Mesodermal cell (in vitro differentiated cells): ENCODE measurements at regions not wholly inside any gene's neighbourhood (a gene's known extent, or its start where the extent isn't known, plus 50 kb on each side); places are given as distances from the start of the nearest gene placed in this dataset.

Source experiments
- H3K27ac ChIP-seq: 2 replicates; pipeline ENCODE4 v1.7.0; 2013; ENCODE audit warnings: mild to moderate bottlenecking, low read depth, low read length, moderate library complexity; ENCODE audit not compliant: severe bottlenecking
- H3K36me3 ChIP-seq: 2 replicates; pipeline ENCODE4 v1.7.1; 2013; ENCODE audit warnings: mild to moderate bottlenecking, low read length, moderate library complexity; ENCODE audit not compliant: control insufficient read depth, insufficient read depth
- H3K4me1 ChIP-seq: one replicate; pipeline ENCODE4 v1.7.1; 2013; ENCODE audit warnings: mild to moderate bottlenecking, low read length; ENCODE audit not compliant: insufficient read depth, control insufficient read depth, poor library complexity, severe bottlenecking
- H3K4me3 ChIP-seq: 2 replicates; pipeline ENCODE4 v1.7.0; 2013; ENCODE audit warnings: low read length, control low read depth, mild to moderate bottlenecking; ENCODE audit not compliant: insufficient read depth, poor library complexity, severe bottlenecking; ENCODE audit errors: extremely low read depth
- H3K9me3 ChIP-seq: 2 replicates; pipeline ENCODE4 v1.7.1; 2013; ENCODE audit warnings: mild to moderate bottlenecking, low read length, moderate library complexity; ENCODE audit not compliant: control insufficient read depth
- WGBS, 2 experiments: methylation state at CpG; one replicate each; pipeline ENCODE4 v1.1.5; 2013; ENCODE audit warnings: missing lambda C conversion rate in 2 of 2; ENCODE audit not compliant: insufficient coverage in 2 of 2; 5-methylcytosine and 5-hydroxymethylcytosine counted together

DNA sequence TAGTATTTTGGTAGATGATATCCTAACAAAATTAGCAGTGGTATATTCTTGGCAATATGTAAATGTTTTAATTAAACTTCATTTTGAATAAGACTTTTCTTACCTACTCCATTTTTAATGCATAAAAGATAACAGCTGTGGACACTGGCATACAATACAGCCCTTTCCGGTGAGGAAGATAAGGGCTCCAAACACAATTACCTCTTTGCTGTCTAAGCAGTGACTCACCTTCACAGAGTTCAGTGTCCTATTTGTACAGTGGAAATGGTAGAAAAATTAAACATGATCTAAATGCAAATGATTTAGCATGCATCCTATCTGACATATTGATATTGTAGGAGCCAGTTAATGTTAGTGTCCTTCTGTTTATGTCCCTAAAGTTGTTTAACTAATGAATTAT lies 969.4 kb downstream of the PLOD2 start:
- Histone ChIP-seq H3K4me1 (no peaks in the 10 kb centered on the region), H3K36me3 (no peaks in the 10 kb centered on the region)

DNA sequence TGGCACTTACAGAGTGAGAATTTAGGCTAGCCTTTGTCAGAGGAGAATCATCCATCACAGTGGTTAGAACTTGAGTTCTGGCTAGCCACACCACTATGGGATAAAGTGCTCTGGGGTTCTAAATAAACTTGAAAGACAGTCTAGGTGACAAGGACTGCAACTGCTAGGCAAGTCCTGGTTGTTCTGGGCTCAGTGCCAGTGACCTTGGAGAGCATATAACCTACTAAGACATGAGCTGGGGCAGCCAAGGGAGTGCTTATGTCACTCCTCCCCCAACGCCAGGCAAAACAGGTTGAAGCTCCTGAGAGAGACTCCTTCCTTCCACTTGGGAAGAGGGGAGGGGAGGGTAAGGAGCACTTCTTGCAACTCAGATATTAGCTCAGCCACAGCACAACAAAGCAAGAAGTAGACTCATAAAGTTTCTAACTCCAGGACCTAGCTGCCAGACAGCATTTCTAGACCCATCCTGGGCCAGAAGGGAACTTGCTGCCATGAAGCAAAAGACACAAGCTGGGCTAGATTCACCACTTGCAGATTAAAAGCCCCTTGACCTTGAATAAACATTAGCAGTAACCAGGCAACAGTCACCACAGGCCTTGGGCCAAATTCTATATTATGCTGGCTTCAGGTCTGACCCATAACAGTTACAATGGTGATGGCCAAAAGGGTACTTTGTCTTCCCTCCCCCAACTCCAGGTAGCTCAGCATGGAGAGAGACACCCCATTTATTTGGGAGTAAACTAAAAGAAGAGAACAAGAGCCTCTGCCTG lies 963.7 kb downstream of the PLOD2 start:
- Histone ChIP-seq H3K36me3 (no peaks in the 10 kb centered on the region), H3K27ac (no peak overlapping the region), H3K9me3 (peaks cover 2% of the 10 kb centered on the region), H3K4me3 (no peak overlapping the region), H3K4me1 (no peaks in the 10 kb centered on the region)
- 100% methylated on average over 1 of the region's 1 CpG; no CpG with 5 or more reads in 1 of the 2 experiments for WGBS, 2 experiments

More for the DNA sequence above, 969.4 kb downstream of the PLOD2 start:
- no peak overlapping the region for H3K27ac ChIP-seq
- no peaks in the 10 kb centered on the region for H3K9me3 ChIP-seq
- WGBS, 2 experiments, result no CpG with 5 or more reads among the region's 1 CpG
- no peak overlapping the region for H3K4me3 ChIP-seq

DNA sequence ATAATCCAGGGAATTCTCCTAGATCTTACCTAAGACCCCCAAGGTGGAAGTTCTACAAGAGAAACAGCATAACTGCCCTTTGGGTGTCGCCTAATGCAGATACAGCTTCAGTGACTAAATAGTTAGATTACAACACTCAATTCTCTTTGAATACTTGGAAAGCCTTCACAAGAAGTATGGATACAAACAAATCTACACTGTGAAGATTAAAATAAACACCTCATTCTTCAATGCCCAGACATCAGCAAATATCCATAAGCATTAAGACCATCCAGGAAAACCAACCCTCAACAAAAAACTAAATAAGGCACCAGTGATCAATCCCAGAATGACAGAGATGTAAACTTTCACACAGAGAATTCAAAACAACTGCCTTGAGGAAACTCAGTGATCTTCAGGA lies 963.2 kb downstream of the PLOD2 start:
- H3K27ac ChIP-seq, result no peak overlapping the region
- 100% methylated on average over 1 of the region's 1 CpG for WGBS, 2 experiments
- no peaks in the 10 kb centered on the region for H3K36me3 ChIP-seq
- H3K4me3 ChIP-seq, result no peak overlapping the region
- H3K9me3 ChIP-seq, result peaks cover 2% of the 10 kb centered on the region
- no peaks in the 10 kb centered on the region for H3K4me1 ChIP-seq

DNA sequence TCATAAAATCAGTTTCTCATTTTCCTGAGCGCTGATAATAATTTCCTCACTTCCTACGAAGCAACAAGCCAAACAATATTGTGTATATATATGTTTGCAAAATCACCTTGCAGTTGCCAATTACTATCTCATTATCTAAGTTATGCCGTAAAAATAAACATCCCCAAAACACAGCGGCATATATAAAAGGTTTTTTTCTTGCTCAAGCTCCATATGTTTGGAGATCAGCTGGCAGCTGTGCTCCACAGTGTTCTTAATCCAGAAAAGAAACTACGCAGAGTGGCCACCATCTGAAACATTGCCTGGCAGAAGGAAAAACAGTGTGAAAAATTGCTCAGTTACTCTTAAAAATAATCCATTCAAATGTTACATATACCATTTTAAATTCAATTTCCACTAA lies 951.4 kb downstream of the PLOD2 start:
- H3K4me1 ChIP-seq, result no peaks in the 10 kb centered on the region
- WGBS, 2 experiments, result no CpG with 5 or more reads among the region's 5 CpGs
- H3K27ac ChIP-seq, result no peak overlapping the region
- H3K9me3 ChIP-seq, result no peaks in the 10 kb centered on the region
- H3K36me3 ChIP-seq, result no peaks in the 10 kb centered on the region
- H3K4me3 ChIP-seq, result no peak overlapping the region

DNA sequence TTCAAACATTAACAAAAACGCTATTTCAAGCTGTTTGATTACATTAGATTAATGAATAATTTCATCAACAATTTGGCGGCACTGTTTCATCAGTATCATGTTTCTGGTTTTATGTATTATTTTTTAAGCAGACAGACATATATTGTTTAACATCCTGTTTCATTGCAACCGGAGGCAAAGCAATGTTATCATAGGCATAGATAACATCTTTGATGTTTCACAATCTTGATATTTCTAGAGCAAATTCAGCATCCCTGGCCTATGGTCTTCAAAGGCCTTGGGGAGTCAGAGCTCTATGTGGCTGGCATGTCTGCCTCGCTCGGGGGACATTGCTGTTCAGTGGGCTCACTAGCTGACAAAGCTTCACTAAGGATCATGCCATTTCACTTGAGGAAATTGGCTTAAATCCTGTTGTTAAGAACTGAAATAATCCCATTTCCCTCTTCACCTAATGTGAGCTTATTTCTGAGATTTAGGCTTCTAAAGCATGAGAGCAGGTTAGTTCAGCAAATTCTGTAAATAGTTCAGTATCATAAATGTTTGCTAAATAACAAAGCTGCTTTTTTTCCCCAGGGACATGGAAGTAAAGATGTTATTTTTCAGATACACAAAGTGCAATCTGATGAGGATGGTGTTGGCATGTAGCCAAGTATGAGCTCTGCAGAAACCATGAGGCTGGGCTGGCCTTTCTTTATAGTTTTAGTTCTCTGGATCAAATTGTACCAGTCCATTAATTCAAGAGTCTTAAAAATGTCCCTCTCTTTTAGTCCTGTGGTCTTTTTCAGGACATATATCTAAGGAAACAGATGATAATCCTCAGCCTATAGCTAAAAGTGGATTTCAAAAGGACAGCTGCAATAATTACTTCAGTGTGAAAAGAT lies 941.4 kb downstream of the PLOD2 start:
- H3K4me1 ChIP-seq, result no peaks in the 10 kb centered on the region
- H3K4me3 ChIP-seq, result no peak overlapping the region
- 94% methylated on average over 2 of the region's 5 CpGs; no CpG with 5 or more reads in 1 of the 2 experiments for WGBS, 2 experiments
- no peak overlapping the region for H3K27ac ChIP-seq
- no peaks in the 10 kb centered on the region for H3K9me3 ChIP-seq
- H3K36me3 ChIP-seq, result no peaks in the 10 kb centered on the region

DNA sequence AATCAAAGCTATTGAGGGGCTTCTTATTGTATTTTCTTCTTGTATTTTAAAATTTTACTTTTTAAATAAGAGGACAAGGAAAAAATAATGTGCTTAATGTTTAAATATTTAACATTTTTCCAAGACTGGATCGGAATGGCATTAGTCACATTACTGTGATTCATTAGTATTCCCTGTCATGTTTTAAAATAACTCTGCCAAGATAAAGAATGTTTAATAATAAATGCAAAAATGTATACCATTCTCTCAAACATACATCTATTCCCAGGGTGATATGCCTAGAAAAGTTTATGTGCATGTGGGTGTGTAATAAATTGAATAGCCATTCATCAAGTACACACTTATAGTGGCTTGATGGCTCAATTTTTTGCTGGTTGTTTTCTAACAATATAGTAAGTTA lies 936.1 kb downstream of the PLOD2 start:
- no CpG with 5 or more reads among the region's 1 CpG for WGBS, 2 experiments
- no peak overlapping the region for H3K27ac ChIP-seq
- H3K9me3 ChIP-seq, result no peaks in the 10 kb centered on the region
- H3K4me1 ChIP-seq, result no peaks in the 10 kb centered on the region
- no peak overlapping the region for H3K4me3 ChIP-seq
- H3K36me3 ChIP-seq, result no peaks in the 10 kb centered on the region

DNA sequence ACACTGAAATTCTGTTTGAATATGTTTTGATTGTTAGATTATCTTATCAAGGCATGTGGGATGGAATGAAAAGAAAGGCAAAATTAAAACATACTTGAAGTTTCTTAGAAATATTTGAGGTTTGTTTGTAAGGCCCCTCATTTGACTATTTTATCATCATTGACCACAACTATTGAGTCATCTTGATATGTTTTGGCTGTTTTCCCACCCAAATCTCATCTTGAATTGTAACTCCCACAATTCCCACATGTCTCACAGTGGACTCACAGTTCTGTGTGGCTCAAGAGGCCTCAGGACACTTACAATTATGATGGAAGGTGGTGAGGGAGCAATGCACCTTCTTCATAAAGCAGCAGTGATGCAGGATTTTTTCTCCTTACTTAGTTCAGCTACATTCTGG lies 917.1 kb downstream of the PLOD2 start:
- Histone ChIP-seq H3K4me3 (no peak overlapping the region), H3K27ac (no peak overlapping the region), H3K4me1 (no peaks in the 10 kb centered on the region), H3K36me3 (no peaks in the 10 kb centered on the region), H3K9me3 (peaks cover 4% of the 10 kb centered on the region)

DNA sequence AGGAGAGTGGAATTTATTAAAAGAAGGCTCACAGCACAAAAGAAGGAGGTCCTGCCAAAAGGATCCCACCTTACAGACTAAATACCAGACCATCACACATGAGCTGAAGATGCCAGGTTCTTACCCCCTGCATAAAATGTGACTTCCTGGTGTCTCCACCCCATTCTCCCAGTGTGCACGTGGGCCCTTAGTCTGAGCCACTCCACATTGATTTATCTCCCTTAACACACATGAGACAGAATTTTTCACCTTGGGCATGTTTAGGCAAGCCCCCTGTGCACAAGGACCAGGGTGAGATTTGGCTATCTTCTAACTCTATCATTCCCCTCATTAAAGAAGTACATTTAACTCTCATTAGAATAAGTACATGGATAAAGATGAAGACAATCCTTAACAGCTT lies 916.7 kb downstream of the PLOD2 start:
- Histone ChIP-seq H3K36me3 (no peaks in the 10 kb centered on the region), H3K27ac (no peak overlapping the region), H3K4me1 (no peaks in the 10 kb centered on the region), H3K9me3 (peaks cover 9% of the 10 kb centered on the region), H3K4me3 (no peak overlapping the region)
- 60 to 75% methylated on average over 1 of the region's 1 CpG for WGBS, 2 experiments

DNA sequence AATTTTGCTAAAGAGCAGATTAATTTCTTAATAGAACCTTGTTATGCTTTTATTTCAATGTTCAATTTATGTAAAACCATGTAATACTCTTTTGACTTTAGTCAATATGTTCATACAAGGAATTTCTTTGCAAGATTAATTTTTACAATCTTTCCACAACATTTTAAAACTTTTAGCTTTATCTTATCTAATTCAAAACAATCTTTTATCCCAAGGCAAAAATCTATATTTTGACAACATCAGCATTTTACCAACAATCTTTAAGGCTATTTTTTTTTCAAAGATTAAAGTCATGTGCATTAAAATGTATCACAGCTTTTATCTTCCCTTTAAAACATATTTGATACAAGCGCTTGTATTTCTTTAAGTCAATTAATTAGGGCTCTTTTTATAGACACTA lies 914.7 kb downstream of the PLOD2 start:
- Histone ChIP-seq H3K27ac (no peak overlapping the region), H3K9me3 (peaks cover 13% of the 10 kb centered on the region), H3K36me3 (no peaks in the 10 kb centered on the region), H3K4me1 (no peaks in the 10 kb centered on the region), H3K4me3 (no peak overlapping the region)
- WGBS, 2 experiments, result 83% methylated on average over 1 of the region's 1 CpG; no CpG with 5 or more reads in 1 of the 2 experiments

DNA sequence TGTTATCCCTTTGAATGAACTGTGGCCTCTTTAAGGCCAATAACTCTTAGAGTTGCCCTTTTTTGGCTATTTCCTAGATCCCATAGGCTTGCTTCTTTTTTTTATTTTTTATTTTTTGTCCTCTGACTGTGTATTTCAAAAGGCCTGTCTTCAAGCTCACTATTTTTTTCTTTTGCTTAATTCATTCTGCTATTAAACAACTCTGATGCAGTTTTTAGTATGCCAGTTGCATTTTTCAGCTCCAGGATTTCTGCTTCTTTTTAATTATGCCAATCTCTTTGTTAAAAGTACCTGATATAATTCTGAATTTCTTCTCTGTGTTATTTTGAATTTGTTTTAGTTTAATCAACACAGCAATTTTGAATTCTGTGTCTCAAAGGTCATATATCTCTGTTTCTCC lies 912.1 kb downstream of the PLOD2 start:
- Histone ChIP-seq H3K9me3 (peaks cover 13% of the 10 kb centered on the region), H3K4me3 (no peak overlapping the region)

DNA sequence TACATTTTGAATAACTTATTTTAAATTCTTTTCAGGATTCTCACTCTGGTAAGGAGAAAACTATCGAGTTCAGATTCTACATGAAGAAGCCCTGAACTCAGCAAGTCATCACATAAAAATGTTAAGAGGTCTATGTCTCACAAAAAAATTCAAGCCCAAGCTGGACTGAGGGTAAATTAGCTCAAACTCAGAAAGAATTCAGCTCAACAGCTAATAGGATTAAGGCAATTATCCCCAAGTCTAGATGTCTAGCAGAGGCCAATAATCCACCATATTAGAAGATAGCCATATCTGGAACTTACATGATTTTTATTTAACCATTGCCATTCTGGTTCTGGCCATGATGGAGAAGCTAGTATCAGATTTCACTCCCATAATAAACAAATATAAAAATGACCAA lies 909.7 kb downstream of the PLOD2 start:
- H3K4me1 ChIP-seq, result no peaks in the 10 kb centered on the region
- no peaks in the 10 kb centered on the region for H3K36me3 ChIP-seq
- peaks cover 13% of the 10 kb centered on the region for H3K9me3 ChIP-seq
- no peak overlapping the region for H3K27ac ChIP-seq
- WGBS, 2 experiments, result no CpG with 5 or more reads among the region's 1 CpG
- H3K4me3 ChIP-seq, result no peak overlapping the region

More for the DNA sequence above, 912.1 kb downstream of the PLOD2 start:
- Histone ChIP-seq H3K27ac (no peak overlapping the region), H3K36me3 (no peaks in the 10 kb centered on the region), H3K4me1 (no peaks in the 10 kb centered on the region)
